Motor neuron (in vitro differentiated cells): ENCODE measurements at regions not wholly inside any gene's neighbourhood (a gene's known extent, or its start where the extent isn't known, plus 50 kb on each side); places are given as distances from the start of the nearest gene placed in this dataset.

Experiments
- ATAC-seq, 8 experiments: fragments of 200-7000 bp; cut with Tn5 transposase; replicated peaks in 6 of 8; 2 replicates each; pipeline ENCODE4 v1.8.0; 2021; ENCODE audit warnings: mild to moderate bottlenecking in 8 of 8, moderate library complexity in 8 of 8
- H3K27ac ChIP-seq, 2 donors: fragments of 250-450 bp; sonication (Bioruptor Pico); 2 replicates each; pipeline ENCODE4 v1.9.0; 2021; ENCODE audit warnings: antibody characterized with exemption in 2 of 2, mild to moderate bottlenecking in 2 of 2, moderate library complexity in 1 of 2
- H3K4me1 ChIP-seq, 2 donors: fragments of 250-450 bp; sonication (Bioruptor Pico); replicated peaks in 1 of 2; 2 replicates each; pipeline ENCODE4 v1.6.1; 2021; ENCODE audit warnings: antibody characterized with exemption in 2 of 2, mild to moderate bottlenecking in 2 of 2, moderate library complexity in 1 of 2
- H3K4me3 ChIP-seq, 5 donors: fragments of 250-450 bp; sonication (Bioruptor Pico); 2 replicates each; pipeline ENCODE4 v1.9.0; 2021; ENCODE audit warnings: antibody characterized with exemption in 5 of 5, mild to moderate bottlenecking in 5 of 5, moderate library complexity in 4 of 5
- WGBS, 10 experiments: fragments of 450-650 bp; shearing (Covaris generic); methylation state at CpG; one replicate each; pipeline ENCODE4 v1.0.0; 2022; 5-methylcytosine and 5-hydroxymethylcytosine counted together
- in situ Hi-C, 9 experiments: fragments of 400-800 bp; cut with MboI; loops; one replicate each; pipeline ENCODE4 v1.15.0; 2021; ENCODE audit warnings: low sequenced_read_pairs in 9 of 9, low pct_unique_long_range_greater_than_20kb in 2 of 9; ENCODE audit not compliant: unreplicated experiment in 9 of 9

DNA sequence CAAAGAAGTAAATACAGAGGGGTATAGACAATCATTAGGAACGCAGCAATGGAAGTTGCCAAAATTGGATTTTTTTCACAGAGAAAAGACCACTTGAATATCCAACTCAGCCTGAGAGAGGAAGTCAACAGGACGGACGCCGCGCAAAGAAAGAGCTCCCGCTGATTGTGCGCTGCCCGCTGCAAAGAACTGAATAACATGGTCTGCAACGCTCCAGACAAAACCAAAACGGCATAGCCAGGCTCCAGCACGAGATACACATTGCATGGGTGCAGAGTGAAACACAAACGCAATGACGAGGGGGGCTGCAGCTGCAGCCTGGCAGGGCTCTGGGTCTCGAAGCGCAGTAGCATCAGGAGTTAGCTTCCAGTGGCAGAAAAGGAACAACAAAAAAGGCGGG lies 113.9 kb upstream of the MGMT start:
- no peak overlapping the region for H3K27ac ChIP-seq
- in situ Hi-C loops, result no loop called here
- no peaks in the 10 kb centered on the region for H3K4me1 ChIP-seq
- 20 to 100% (median 79%) methylated on average over 1 to 15 of the region's 16 CpGs; no CpG with 5 or more reads in 2 of the 10 experiments for WGBS, 10 experiments
- no peak for ATAC-seq
- no peak overlapping the region for H3K4me3 ChIP-seq

DNA sequence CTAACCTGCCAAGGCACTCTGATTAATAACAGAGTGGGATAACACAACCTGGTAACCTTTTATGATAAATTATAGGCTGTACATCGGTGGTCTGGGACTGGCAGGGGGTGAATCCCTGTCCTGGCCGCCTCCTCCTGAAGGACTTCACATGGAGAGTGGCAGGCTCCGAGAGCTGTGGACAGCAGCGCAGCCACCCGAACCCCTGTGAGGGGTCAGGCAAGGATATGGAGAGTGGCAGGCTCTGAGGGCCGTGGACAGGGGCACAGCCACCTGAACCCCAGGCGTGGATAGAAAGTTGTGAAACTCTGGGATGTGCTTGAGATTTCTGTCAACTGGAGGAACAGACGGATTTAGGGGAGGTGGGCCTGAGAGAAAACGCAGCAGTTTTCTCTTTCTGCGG lies 107.0 kb upstream of the MGMT start:
- WGBS, 10 experiments, result 25 to 84% (median 68%) methylated on average over 1 to 8 of the region's 10 CpGs; no CpG with 5 or more reads in 2 of the 10 experiments
- in situ Hi-C loops, result no loop called here

DNA sequence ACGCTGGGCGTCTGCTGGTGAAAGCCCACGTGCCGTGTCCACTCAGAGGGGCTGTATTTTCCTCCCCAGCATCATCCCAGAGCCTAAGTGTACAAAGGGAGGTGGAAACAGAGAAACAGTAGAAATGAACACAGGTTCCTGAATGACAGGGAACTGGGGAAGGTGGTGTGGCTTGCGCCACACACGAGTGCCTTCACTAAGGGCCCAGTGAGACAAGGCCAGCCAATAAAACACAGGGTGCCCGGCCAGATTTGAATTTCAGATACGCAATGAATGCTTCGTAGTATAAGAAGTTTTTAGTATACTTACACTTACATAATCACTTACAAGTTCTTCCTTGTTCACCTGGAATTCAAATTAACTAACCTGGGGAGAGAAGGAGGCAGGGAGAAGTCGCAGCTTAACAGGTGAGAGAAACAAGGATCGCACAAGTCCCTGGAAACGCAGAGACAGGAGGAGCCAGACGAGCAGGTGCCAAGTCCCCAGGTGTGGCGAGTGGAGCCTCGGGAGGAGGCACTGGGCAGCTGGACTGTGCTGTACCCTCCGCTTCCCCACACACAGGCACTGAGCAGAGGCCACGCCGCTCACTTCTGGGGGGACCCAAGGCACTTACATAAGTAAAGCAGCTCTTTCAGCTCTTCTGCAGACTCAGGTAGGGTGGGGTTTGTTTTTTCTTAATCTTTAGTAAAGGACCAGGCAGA lies 105.2 kb upstream of the MGMT start:
- WGBS, 10 experiments, result 33 to 92% (median 80%) methylated on average over 1 to 14 of the region's 18 CpGs; no CpG with 5 or more reads in 3 of the 10 experiments
- Histone ChIP-seq H3K27ac (no peak overlapping the region), H3K4me3 (no peak overlapping the region), H3K4me1 (peaks cover 13 to 25% of the 10 kb centered on the region in 2 donors)
- no peak for ATAC-seq
- in situ Hi-C loops, result no loop called here

More for the DNA sequence above, 107.0 kb upstream of the MGMT start:
- no peak overlapping the region for H3K4me3 ChIP-seq
- H3K27ac ChIP-seq, result no peak overlapping the region
- ATAC-seq, result no peak
- peaks cover under 1 to 12% of the 10 kb centered on the region in 2 donors for H3K4me1 ChIP-seq

DNA sequence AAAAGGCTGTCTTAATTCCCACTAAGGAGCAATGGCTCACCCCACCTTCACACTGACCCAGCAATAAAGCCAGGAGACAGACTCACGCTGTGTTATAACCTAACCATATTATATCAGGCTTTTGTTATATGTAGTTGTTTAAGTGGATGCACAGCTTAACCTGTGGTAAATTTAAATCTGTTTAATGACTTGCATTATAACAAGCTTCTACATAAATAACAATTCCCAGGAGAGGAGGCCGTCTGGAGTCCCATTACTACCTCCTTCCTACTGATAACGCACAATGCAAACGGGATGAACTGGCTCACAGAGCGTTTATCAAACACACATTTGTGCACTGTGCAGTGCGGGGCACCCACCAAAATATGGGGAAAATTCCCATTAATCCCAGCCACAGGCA lies 102.1 kb upstream of the MGMT start:
- in situ Hi-C loops, result no loop called here
- WGBS, 10 experiments, result 44 to 82% (median 67%) methylated on average over 1 to 6 of the region's 6 CpGs; no CpG with 5 or more reads in 1 of the 10 experiments
- Histone ChIP-seq H3K27ac (no peak overlapping the region), H3K4me3 (no peak overlapping the region), H3K4me1 (peaks cover 21 to 42% of the 10 kb centered on the region in 2 donors)
- no peak for ATAC-seq

DNA sequence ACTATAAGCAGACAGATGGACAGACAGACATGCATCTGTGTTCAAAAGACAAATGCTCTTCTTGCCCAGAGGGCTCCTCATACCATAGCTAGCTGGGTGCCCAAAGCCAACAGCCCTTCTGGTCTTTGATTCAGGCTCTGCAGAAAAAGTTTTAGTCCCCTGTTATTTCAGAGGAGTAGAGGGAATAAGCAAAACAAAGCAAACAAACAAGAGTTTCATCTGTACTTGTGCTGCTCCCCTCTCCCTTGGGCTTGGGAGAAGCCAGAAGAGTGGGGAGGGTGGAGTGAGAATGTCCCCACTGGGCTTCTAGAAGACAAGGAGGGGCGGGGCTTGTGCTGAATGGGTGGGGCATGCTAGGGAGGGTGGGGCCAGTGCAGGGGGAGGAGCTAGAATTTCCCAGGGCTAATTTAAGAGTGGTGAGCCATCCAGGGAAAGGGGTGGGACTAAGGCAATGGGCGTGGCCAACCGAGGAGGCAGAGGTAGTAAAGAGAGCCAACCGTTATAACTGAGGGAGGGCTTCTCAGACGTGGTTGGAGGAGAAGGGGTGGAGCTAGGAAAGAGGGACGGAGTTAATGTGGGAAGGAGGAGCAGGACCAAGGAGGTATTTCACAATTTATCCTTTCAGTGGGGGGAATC lies 101.2 kb upstream of the MGMT start:
- H3K4me1 ChIP-seq, result peaks cover 21 to 41% of the 10 kb centered on the region in 2 donors
- 0% methylated on average over 1 of the region's 6 CpGs; no CpG with 5 or more reads in 9 of the 10 experiments for WGBS, 10 experiments
- no peak overlapping the region for H3K27ac ChIP-seq
- in situ Hi-C loops, result no loop called here
- H3K4me3 ChIP-seq, result no peak overlapping the region
- ATAC-seq, result peak in 7 of 8 experiments; percentile 47 to 87 (median 73)

DNA sequence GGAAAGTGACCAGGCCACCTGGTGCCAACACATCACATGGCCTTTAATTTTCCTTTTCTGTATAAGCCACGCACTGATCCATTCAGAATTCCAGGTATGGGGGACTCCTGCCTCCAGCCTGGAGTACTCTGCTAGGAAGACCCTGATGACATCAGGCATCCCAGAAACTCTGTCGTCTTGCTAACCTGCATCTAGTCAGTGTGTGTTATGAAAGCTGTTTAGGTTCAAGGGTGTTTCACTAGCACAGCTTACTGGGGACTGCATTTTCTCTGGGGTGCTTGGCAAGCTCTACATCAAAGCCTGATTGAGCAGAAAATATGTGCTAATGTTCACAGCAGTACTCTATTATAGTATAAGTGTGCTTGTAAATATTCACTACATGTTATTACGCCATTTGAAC lies 100.6 kb upstream of the MGMT start:
- no peak overlapping the region for H3K4me3 ChIP-seq
- WGBS, 10 experiments, result 0 to 90% (median 33%) methylated on average over 1 to 3 of the region's 3 CpGs; no CpG with 5 or more reads in 3 of the 10 experiments

DNA sequence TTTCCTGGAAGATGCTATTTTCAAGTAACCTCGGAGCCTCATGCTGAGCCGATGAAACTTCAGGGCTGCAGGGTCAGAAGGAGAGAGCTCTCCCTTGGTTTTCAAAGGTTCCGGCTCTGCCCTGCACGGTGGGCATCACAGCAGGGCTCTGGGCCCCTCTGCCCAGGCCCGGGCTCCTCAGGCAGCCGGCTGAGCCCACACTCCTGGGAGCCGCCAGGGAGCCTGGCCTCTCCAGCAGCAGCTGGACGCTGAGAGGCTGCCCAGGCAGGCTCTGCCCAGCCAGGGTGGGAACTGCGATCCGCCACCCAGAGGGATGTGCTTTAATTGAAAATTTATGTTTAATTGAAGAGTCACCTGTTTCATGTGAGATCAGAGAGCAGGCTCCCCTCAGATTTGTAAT lies 97.5 kb upstream of the MGMT start:
- peak in 5 of 8 experiments; percentile 69 to 86 (median 72) for ATAC-seq
- H3K4me1 ChIP-seq, result peaks cover 21 to 42% of the 10 kb centered on the region in 2 donors
- in situ Hi-C loops, result no loop called here
- 10 to 82% (median 80%) methylated on average over 1 to 3 of the region's 10 CpGs; no CpG with 5 or more reads in 5 of the 10 experiments for WGBS, 10 experiments
- no peak overlapping the region for H3K4me3 ChIP-seq
- H3K27ac ChIP-seq, result no peak overlapping the region

More for the DNA sequence above, 100.6 kb upstream of the MGMT start:
- ATAC-seq, result peak in 5 of 8 experiments; percentile 32 to 68 (median 49)
- in situ Hi-C loops, result no loop called here
- Histone ChIP-seq H3K4me1 (peaks cover 21 to 39% of the 10 kb centered on the region in 2 donors), H3K27ac (no peak overlapping the region)

DNA sequence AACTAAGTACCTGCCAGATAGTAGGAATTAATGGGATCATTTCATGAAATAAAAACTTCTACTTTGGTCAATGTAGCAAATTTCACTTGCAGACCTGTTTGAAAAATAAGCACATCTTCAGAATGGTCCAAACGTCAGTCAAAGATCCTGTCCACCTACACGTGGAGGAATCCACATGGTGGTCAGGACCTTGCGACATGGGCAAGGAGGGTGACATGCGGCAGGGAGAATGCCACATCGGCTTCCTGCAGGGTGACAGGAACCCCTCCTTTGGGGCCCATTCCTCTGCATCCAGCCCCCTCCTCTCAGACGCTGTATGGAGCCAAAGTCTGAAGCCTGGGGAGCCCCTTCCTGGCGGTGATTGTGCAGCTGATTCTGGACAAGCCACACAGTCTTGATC lies 95.5 kb upstream of the MGMT start:
- ATAC-seq, result no peak
- no peak overlapping the region for H3K27ac ChIP-seq
- H3K4me3 ChIP-seq, result no peak overlapping the region
- in situ Hi-C loops, result no loop called here
- H3K4me1 ChIP-seq, result peaks cover 11 to 27% of the 10 kb centered on the region in 2 donors
- WGBS, 10 experiments, result 20 to 100% (median 76%) methylated on average over 1 to 6 of the region's 7 CpGs; no CpG with 5 or more reads in 1 of the 10 experiments

DNA sequence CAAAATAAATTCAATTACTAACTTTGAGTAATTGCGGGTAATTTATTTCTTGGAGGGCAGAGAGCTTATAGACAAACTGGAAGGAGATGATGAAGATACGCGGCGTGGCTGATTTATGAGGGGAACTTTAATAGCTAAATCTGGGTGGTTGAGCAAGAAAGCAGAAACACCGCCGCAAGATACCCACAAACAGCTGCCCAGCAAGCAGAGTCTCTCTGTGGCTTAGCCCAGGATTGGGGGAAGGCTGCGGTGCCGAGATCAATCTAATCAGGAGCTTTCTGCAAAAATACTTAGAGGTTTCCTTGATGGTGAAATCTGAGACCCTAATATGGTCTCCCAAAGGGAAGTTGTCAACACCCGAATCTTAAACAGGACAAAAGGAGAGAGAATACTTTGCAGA lies 94.9 kb upstream of the MGMT start:
- Histone ChIP-seq H3K4me3 (no peak overlapping the region), H3K27ac (no peak overlapping the region), H3K4me1 (peaks cover 6 to 21% of the 10 kb centered on the region in 2 donors)
- in situ Hi-C loops, result no loop called here
- 19 to 84% (median 75%) methylated on average over 2 to 7 of the region's 9 CpGs; no CpG with 5 or more reads in 2 of the 10 experiments for whole genome bisulfite sequencing, 10 experiments
- no peak for ATAC-seq

DNA sequence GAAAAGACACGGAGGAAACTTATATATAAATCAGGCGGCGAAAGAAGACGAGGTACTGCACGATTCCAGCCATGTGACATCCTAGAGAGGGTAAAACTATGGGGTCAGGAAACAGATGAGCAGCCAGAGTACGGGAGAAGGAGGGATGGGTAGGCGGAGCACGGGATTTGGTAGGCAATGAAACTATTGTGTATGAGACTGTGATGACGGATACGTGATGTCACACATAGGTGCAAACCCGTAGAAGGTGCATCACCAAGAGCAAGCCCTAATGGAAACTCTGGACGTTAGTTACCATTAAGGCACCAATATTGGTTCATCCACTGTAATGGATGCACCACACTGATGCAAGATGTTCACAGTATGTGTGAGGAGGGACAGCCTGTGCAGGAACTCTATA lies 93.8 kb upstream of the MGMT start:
- Histone ChIP-seq H3K4me1 (peaks cover 0 to 13% of the 10 kb centered on the region in 2 donors), H3K27ac (no peak overlapping the region), H3K4me3 (no peak overlapping the region)
- ATAC-seq, result no peak
- WGBS, 10 experiments, result 23 to 100% (median 84%) methylated on average over 4 to 12 of the region's 12 CpGs; no CpG with 5 or more reads in 1 of the 10 experiments
- in situ Hi-C loops, result no loop called here

DNA sequence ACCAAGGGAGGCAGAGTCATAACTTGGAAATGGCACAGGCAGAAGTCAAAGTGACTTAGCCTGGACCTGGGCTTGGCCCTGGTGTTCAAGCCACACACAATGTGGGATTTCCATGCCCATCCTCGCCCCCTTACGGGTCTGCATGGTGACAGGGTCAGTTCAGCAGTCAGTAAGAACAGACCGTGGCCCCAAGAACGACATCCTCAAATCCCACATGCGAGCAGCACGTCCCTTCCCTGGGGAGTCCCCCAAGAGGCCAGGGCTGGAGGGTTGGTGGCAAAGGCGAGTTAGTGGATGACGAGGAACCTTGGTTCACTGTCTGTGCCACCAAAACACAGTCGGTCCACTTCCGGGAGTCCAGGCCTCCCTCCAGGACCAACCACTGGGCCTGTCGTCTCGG lies 93.3 kb upstream of the MGMT start:
- 0 to 90% (median 71%) methylated on average over 1 to 5 of the region's 12 CpGs; no CpG with 5 or more reads in 6 of the 10 experiments for WGBS, 10 experiments
- Histone ChIP-seq H3K4me3 (no peak overlapping the region), H3K27ac (no peak overlapping the region), H3K4me1 (peaks cover 0 to 13% of the 10 kb centered on the region in 2 donors)
- ATAC-seq, result no peak
- in situ Hi-C loops, result no loop called here

DNA sequence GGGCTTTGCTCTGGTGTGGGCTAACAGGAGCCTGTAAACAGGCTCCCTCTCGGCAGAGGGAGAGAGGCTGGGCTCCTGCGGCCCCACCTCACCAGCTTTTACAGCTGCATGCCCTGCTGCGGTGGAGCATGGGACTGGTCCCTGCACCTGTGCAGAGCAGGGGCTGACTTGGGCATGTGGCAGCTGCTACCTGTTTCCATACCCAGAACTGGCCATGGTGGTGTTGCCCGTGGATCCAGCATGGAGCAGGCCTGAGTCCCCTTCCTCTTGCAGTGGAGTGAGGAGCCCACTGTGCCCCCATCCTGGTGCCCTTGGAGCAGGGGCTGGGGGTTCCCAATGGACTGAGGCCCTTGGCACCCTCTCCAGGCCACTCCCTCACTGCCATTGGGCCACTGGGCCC lies 91.9 kb upstream of the MGMT start:
- no peak overlapping the region for H3K27ac ChIP-seq
- in situ Hi-C loops, result no loop called here
- ATAC-seq, result no peak
- no peak overlapping the region for H3K4me3 ChIP-seq
- peaks cover 0 to 5% of the 10 kb centered on the region in 2 donors for H3K4me1 ChIP-seq
- 20 to 100% (median 86%) methylated on average over 1 to 3 of the region's 4 CpGs; no CpG with 5 or more reads in 6 of the 10 experiments for WGBS, 10 experiments

DNA sequence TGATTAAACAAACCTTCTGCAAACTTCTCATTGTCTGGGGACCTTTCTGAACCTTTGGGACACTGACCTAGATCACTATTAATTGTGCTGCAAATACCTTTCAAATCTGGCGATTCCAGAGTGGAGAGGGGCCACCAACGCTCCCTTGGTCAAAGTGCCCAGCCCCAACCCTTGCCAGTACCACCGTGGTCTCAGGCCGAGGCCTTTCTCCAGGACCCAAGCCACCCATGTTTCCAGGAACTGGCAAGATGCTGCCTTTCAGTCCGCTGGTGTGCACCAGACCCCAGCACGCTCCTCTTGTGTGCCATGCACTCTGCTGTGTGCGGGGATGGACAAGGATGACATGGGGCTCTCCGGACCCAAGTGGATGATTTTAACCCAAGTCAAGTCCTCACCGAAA lies 91.1 kb upstream of the MGMT start:
- Histone ChIP-seq H3K4me3 (no peak overlapping the region), H3K4me1 (peaks cover 0 to 3% of the 10 kb centered on the region in 2 donors), H3K27ac (no peak overlapping the region)
- in situ Hi-C loops, result no loop called here
- ATAC-seq, result no peak
- 7 to 100% (median 90%) methylated on average over 1 to 9 of the region's 9 CpGs; no CpG with 5 or more reads in 4 of the 10 experiments for WGBS, 10 experiments
